ENCODE measurements at regions not wholly inside any gene's neighbourhood (a gene's known extent, or its start where the extent isn't known, plus 50 kb on each side); places are given as distances from the start of the nearest gene placed in this dataset.
A peak's percentile ranks its signal among the peaks of the same experiment; 100 is the strongest.

DNA sequence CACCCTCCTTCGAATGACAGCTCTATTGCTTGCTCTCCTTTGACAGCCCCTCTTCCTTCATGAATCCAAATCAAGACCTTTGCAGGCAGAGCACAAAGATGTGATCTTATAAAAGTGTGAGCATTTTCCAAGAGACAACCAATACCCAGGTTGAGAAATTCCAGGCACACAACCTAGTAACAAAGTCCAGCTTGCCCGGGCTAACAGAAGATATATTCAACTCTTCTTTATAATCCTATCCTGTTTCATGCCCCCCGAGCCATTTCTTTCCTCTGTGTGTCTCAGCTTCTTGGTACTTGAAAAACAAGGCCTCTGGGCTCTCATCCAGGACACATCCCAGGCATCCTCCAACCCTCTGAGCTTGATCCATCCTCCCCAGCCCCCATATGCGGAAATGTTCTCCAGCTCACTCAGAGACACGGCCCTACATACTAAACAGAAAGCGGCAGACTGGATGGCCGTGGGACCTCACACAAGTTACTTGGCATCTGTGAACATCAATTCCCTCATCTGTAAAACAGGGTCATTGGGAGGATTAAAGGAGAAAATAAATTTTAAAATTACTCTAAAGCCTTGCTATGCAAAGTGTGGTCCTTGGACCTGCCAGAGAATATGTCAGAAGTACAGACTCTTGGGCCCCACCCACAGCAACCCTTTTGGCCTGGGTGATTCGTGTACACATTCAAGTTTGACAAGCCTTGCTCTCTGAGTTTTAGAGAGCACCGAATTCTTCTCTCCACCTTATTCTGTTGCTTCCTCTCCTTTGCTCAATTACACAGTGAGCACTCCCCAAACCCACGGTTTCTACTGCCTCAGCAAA lies 627.0 kb downstream of the BCOR start:
- no peak overlapping the region for H3K4me3 ChIP-seq (ENCODE audit: low read length)
- Mint-ChIP-seq H3K4me1 (no peaks in the 10 kb centered on the region), H3K9me3 (no peaks in the 10 kb centered on the region), H3K27me3 (ENCODE audit: low read depth in 2 of 2) (no peaks in the 10 kb centered on the region), H3K36me3 (no peaks in the 10 kb centered on the region), H3K27ac (no peak overlapping the region), H3K4me3 (no peak overlapping the region)
- H3K27me3 ChIP-seq (ENCODE audit: control insufficient read depth, insufficient read depth, low read length) = no peaks in the 10 kb centered on the region
- intact Hi-C loops (cut with micrococcal nuclease) = no loop called here
- no peaks in the 10 kb centered on the region for H3K9me3 ChIP-seq (ENCODE audit: control insufficient read depth, insufficient read depth, low read length)
- ATAC-seq (no peak), DNase-seq (no peak)
- H3K36me3 ChIP-seq (ENCODE audit: control insufficient read depth, insufficient read depth, low read length) = no peaks in the 10 kb centered on the region
- 89% methylated on average over 8 of the region's 10 CpGs for WGBS (ENCODE audit: insufficient coverage)
- H3K27ac ChIP-seq (ENCODE audit: low read length) = no peak overlapping the region
- no peaks in the 10 kb centered on the region for H3K4me1 ChIP-seq (ENCODE audit: control insufficient read depth, insufficient read depth, low read length)
- TF ChIP-seq, protein P1, sequence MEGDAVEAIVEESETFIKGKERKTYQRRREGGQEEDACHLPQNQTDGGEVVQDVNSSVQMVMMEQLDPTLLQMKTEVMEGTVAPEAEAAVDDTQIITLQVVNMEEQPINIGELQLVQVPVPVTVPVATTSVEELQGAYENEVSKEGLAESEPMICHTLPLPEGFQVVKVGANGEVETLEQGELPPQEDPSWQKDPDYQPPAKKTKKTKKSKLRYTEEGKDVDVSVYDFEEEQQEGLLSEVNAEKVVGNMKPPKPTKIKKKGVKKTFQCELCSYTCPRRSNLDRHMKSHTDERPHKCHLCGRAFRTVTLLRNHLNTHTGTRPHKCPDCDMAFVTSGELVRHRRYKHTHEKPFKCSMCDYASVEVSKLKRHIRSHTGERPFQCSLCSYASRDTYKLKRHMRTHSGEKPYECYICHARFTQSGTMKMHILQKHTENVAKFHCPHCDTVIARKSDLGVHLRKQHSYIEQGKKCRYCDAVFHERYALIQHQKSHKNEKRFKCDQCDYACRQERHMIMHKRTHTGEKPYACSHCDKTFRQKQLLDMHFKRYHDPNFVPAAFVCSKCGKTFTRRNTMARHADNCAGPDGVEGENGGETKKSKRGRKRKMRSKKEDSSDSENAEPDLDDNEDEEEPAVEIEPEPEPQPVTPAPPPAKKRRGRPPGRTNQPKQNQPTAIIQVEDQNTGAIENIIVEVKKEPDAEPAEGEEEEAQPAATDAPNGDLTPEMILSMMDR (IDR thresholded peaks at IDR 0.05) = no peak

DNA sequence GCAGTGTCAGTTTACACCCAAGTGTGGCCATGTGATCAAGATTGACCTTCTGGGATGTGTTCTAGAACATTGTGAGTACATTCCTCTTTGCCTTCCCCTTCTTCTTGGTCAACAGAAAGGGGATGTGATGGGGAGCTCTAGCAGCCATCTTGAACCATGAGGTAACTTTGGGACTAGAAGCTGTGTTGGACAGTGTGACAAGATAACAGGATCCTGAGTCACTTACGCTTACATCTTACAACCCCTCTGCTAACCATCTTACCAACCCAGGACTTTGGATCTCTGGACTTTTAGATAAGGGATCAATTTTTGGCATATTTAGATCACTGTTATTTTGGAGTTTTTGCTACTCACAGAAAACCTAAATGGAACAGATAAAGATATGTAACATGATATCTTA lies 625.6 kb downstream of the BCOR start:
- Histone ChIP-seq H3K4me1 (ENCODE audit: control insufficient read depth, insufficient read depth, low read length) (peaks cover 3% of the 10 kb centered on the region), H3K27ac (ENCODE audit: low read length) (no peak overlapping the region), H3K27me3 (ENCODE audit: control insufficient read depth, insufficient read depth, low read length) (no peaks in the 10 kb centered on the region), H3K9me3 (ENCODE audit: control insufficient read depth, insufficient read depth, low read length) (no peaks in the 10 kb centered on the region), H3K4me3 (ENCODE audit: low read length) (no peak overlapping the region), H3K36me3 (ENCODE audit: control insufficient read depth, insufficient read depth, low read length) (no peaks in the 10 kb centered on the region)
- H3K4me3 Mint-ChIP-seq = no peak overlapping the region
- no peaks in the 10 kb centered on the region for H3K27me3 Mint-ChIP-seq (ENCODE audit: low read depth in 2 of 2)
- no peaks in the 10 kb centered on the region for H3K36me3 Mint-ChIP-seq
- no peaks in the 10 kb centered on the region for H3K9me3 Mint-ChIP-seq
- DNase-seq (no peak), ATAC-seq (no peak)
- TF ChIP-seq, protein P1 (IDR thresholded peaks at IDR 0.05) = no peak
- H3K27ac Mint-ChIP-seq = no peak overlapping the region
- WGBS (ENCODE audit: insufficient coverage) = no CpG with 5 or more reads among the region's 1 CpG
- no peaks in the 10 kb centered on the region for H3K4me1 Mint-ChIP-seq
- intact Hi-C loops (cut with micrococcal nuclease) = no loop called here

DNA sequence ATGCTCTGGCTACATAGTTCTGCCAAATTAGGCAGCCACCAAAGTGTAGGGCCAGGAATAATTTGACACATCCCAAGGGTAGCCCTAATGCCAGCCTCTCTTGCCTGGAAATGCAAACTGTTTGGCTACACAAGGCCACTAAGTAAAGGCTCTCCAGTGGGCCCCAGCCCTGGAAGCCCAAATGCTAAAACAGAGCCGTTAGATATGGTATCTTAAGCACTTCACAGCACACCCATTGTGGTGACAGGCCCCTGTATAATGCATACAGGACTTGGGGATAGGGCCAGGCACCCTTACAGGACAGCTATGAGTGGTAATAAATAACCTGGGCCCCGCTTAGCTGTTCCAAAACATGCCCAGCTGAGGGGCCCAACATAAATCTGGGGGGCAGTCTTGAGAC lies 623.9 kb downstream of the BCOR start:
- peaks cover 0 to 12% of the 10 kb centered on the region in 2 donors for H3K4me1 Mint-ChIP-seq
- WGBS (ENCODE audit: insufficient coverage) = 81% methylated on average over 2 of the region's 2 CpGs
- peaks cover 18% of the 10 kb centered on the region for H3K4me1 ChIP-seq (ENCODE audit: control insufficient read depth, insufficient read depth, low read length)
- intact Hi-C loops (cut with micrococcal nuclease) = no loop called here
- H3K36me3 ChIP-seq (ENCODE audit: control insufficient read depth, insufficient read depth, low read length) = no peaks in the 10 kb centered on the region
- TF ChIP-seq, protein P1 (IDR thresholded peaks at IDR 0.05) = no peak
- no peaks in the 10 kb centered on the region for H3K9me3 Mint-ChIP-seq
- H3K4me3 ChIP-seq (ENCODE audit: low read length) = no peak overlapping the region
- DNase-seq = no peak
- H3K27me3 Mint-ChIP-seq (ENCODE audit: low read depth in 2 of 2) = no peaks in the 10 kb centered on the region
- H3K9me3 ChIP-seq (ENCODE audit: control insufficient read depth, insufficient read depth, low read length) = no peaks in the 10 kb centered on the region
- H3K27ac ChIP-seq (ENCODE audit: low read length) = no peak overlapping the region
- no peak overlapping the region for H3K4me3 Mint-ChIP-seq
- no peak for ATAC-seq
- no peak overlapping the region for H3K27ac Mint-ChIP-seq
- no peaks in the 10 kb centered on the region for H3K27me3 ChIP-seq (ENCODE audit: control insufficient read depth, insufficient read depth, low read length)
- no peaks in the 10 kb centered on the region for H3K36me3 Mint-ChIP-seq

DNA sequence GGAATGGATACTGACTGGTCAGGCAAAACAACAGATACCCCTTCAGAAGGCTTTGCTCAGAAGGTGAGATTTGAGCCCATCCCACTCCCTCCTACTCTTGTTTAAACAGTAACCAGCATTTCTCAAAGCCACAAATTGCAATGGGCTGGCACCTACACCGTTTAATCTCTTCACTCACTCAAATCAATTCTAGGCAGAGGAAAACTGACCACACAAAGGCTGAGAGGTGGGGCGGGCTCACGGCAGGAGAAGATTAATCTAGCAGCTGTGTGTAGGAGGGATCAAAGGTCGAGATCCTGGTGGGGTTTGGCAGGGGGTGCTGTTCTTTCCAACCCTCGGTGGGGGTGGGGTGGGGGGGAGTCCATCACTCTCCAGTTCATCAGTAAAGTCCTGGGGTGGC lies 622.4 kb downstream of the BCOR start:
- H3K36me3 Mint-ChIP-seq = no peaks in the 10 kb centered on the region
- no peak for DNase-seq

More for the DNA sequence above, 622.4 kb downstream of the BCOR start:
- Histone ChIP-seq H3K36me3 (ENCODE audit: control insufficient read depth, insufficient read depth, low read length) (no peaks in the 10 kb centered on the region), H3K9me3 (ENCODE audit: control insufficient read depth, insufficient read depth, low read length) (no peaks in the 10 kb centered on the region), H3K4me1 (ENCODE audit: control insufficient read depth, insufficient read depth, low read length) (peaks cover 18% of the 10 kb centered on the region), H3K27ac (ENCODE audit: low read length) (no peak overlapping the region), H3K27me3 (ENCODE audit: control insufficient read depth, insufficient read depth, low read length) (no peaks in the 10 kb centered on the region), H3K4me3 (ENCODE audit: low read length) (no peak overlapping the region)
- peaks cover 0 to 12% of the 10 kb centered on the region in 2 donors for H3K4me1 Mint-ChIP-seq
- no peak overlapping the region for H3K4me3 Mint-ChIP-seq
- intact Hi-C loops (cut with micrococcal nuclease) = no loop called here
- peak overlapping the region in 1 of 2 donors; percentile 15 for H3K27ac Mint-ChIP-seq
- H3K9me3 Mint-ChIP-seq = no peaks in the 10 kb centered on the region
- TF ChIP-seq, protein P1 (IDR thresholded peaks at IDR 0.05) = no peak
- ATAC-seq = no peak
- H3K27me3 Mint-ChIP-seq (ENCODE audit: low read depth in 2 of 2) = peaks cover 0 to 10% of the 10 kb centered on the region in 2 donors
- 36% methylated on average over 2 of the region's 5 CpGs for WGBS (ENCODE audit: insufficient coverage)

Data from natural killer cell (primary cell).